NCI-H1105 (cell line): ENCODE measurements at regions not wholly inside any gene's neighbourhood (a gene's known extent, or its start where the extent isn't known, plus 50 kb on each side); places are given as distances from the start of the nearest gene placed in this dataset.

Experiments
- DNase-seq: peaks from one replicate; lab custom pipeline; 2025; lab: John Stamatoyannopoulos, UW

GRCh38 chr4:4637710-4638109 is 95.9 kb upstream of the STX18 start:
- no peak for DNase-seq

GRCh38 chr4:4633431-4633830 is 91.6 kb upstream of the STX18 start:
- DNase-seq: no peak

GRCh38 chr4:4631150-4631549 is 89.3 kb upstream of the STX18 start:
- no peak for DNase-seq

GRCh38 chr4:4627906-4628305 is 86.1 kb upstream of the STX18 start:
- DNase-seq: no peak

- DNase-seq: no peak
These were observed 85.3 kb upstream of the STX18 start for GRCh38 chr4:4627111-4627510.

GRCh38 chr4:4625488-4625887 is 83.6 kb upstream of the STX18 start:
- DNase-seq: no peak

GRCh38 chr4:4624276-4624897 is 82.5 kb upstream of the STX18 start:
- DNase-seq: no peak

- no peak for DNase-seq
These were observed 78.0 kb upstream of the STX18 start for GRCh38 chr4:4619821-4620220.

GRCh38 chr4:4618847-4619246 is 77.0 kb upstream of the STX18 start:
- no peak for DNase-seq

GRCh38 chr4:4614925-4615678 is 73.3 kb upstream of the STX18 start:
- no peak for DNase-seq

- DNase-seq: no peak
These were observed 71.9 kb upstream of the STX18 start for GRCh38 chr4:4613641-4614286.

- DNase-seq: no peak
These were observed 71.2 kb upstream of the STX18 start for GRCh38 chr4:4613126-4613465.

- no peak for DNase-seq
These were observed 68.8 kb upstream of the STX18 start for GRCh38 chr4:4610672-4611071.

GRCh38 chr4:4609622-4610334 is 67.9 kb upstream of the STX18 start:
- DNase-seq: no peak

GRCh38 chr4:4608214-4608537 is 66.3 kb upstream of the STX18 start:
- DNase-seq: no peak

- DNase-seq: no peak
These were observed 65.7 kb upstream of the STX18 start for GRCh38 chr4:4607336-4608213.

- DNase-seq: no peak
These were observed 64.5 kb upstream of the STX18 start for GRCh38 chr4:4606321-4606720.

GRCh38 chr4:4605849-4606248 is 64.0 kb upstream of the STX18 start:
- no peak for DNase-seq

- no peak for DNase-seq
These were observed 61.7 kb upstream of the STX18 start for GRCh38 chr4:4603592-4603991.

GRCh38 chr4:4603067-4603466 is 61.2 kb upstream of the STX18 start:
- no peak for DNase-seq

GRCh38 chr4:4602468-4602867 is 60.6 kb upstream of the STX18 start:
- DNase-seq: no peak

- no peak for DNase-seq
These were observed 60.0 kb upstream of the STX18 start for GRCh38 chr4:4601803-4602369.
